ENCODE measurements at regions not wholly inside any gene's neighbourhood (a gene's known extent, or its start where the extent isn't known, plus 50 kb on each side); places are given as distances from the start of the nearest gene placed in this dataset.

DNA sequence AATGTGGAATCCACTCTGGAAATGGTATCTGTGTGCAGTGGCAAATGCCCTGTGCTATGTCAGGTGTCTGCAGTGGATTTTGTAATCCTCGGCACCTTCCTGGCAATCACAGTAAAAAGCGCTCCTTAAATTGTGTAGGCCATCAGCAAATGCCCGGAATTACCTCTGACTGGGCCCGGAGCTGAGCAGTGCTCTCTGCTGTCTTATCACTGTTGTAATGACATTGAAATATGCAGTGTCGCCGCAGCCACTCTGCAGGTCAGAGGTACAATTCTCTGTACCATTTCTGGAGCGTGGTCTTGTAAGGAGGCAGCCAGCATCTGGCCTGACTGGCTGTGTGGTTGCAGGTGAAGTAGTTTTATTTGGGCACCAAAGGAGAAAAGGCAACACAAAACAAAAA lies 416.4 kb upstream of the MKI67 start (continued):
- TF ChIP-seq, protein P1, sequence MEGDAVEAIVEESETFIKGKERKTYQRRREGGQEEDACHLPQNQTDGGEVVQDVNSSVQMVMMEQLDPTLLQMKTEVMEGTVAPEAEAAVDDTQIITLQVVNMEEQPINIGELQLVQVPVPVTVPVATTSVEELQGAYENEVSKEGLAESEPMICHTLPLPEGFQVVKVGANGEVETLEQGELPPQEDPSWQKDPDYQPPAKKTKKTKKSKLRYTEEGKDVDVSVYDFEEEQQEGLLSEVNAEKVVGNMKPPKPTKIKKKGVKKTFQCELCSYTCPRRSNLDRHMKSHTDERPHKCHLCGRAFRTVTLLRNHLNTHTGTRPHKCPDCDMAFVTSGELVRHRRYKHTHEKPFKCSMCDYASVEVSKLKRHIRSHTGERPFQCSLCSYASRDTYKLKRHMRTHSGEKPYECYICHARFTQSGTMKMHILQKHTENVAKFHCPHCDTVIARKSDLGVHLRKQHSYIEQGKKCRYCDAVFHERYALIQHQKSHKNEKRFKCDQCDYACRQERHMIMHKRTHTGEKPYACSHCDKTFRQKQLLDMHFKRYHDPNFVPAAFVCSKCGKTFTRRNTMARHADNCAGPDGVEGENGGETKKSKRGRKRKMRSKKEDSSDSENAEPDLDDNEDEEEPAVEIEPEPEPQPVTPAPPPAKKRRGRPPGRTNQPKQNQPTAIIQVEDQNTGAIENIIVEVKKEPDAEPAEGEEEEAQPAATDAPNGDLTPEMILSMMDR (IDR thresholded peaks at IDR 0.05; ENCODE audit: poor library complexity, severe bottlenecking), result no peak
- no peak for TF ChIP-seq POLR2AphosphoS5 (IDR thresholded peaks at IDR 0.05)

DNA sequence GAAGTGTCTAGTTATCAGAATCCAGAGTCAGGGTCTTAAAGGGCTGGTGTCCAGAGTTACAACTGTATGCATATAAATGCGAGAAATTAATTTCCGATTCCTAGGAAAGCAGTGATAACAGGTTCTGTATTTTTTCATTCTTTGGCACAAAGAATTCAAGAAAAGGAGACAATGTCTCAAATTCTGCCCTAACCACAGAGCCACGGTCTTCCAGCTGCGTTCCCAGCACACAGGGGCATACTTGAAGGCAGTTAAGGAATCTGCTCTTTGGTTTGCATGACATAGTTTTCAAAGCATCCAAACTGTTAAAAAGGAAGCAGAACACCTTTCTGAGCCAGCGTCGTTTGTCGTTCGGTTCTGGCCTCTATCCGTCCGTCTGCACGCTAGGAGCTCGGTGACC lies 416.9 kb upstream of the MKI67 start:
- Histone ChIP-seq H3K36me3 (ENCODE audit: insufficient read depth, low read length) (no peaks in the 10 kb centered on the region), H3K27ac (ENCODE audit: low read length) (no peak overlapping the region), H3K27me3 (ENCODE audit: insufficient read depth, low read depth, low read length) (peaks cover 56% of the 10 kb centered on the region), H4K20me1 (ENCODE audit: insufficient read depth) (no peaks in the 10 kb centered on the region), H3K9me2 (ENCODE audit: insufficient read depth, low read length) (no peaks in the 10 kb centered on the region), H2AFZ (ENCODE audit: low read depth, low read length) (no peak overlapping the region), H3K4me2 (ENCODE audit: low read length) (no peak overlapping the region), H3K79me2 (replicated peaks; ENCODE audit: insufficient read depth, low read length) (no peaks in the 10 kb centered on the region), H3K9me3 (ENCODE audit: low read length) (no peaks in the 10 kb centered on the region), H3K4me3 (ENCODE audit: low read length) (no peak overlapping the region), H3K9ac (ENCODE audit: low read length) (no peak overlapping the region), H3F3A (ENCODE audit: insufficient read depth, low read length, poor library complexity, severe bottlenecking) (no peaks in the 10 kb centered on the region)
- TF ChIP-seq POLR2AphosphoS5 (IDR thresholded peaks at IDR 0.05) (no peak), EP300 (conservative IDR thresholded peaks at IDR 0.05; ENCODE audit: poor library complexity, severe bottlenecking) (no peak), TAF1 (IDR thresholded peaks at IDR 0.05; ENCODE audit: low read depth) (no peak), RAD21 (conservative IDR thresholded peaks at IDR 0.05) (no peak), SMC3 (conservative IDR thresholded peaks at IDR 0.05; ENCODE audit: poor library complexity) (no peak), MXI1 (conservative IDR thresholded peaks at IDR 0.05; ENCODE audit: poor library complexity, severe bottlenecking) (no peak), EZH2 (IDR thresholded peaks at IDR 0.05; ENCODE audit: borderline replicate concordance, insufficient read depth, low read length, poor library complexity, severe bottlenecking) (no peak)
- TF ChIP-seq, protein P2, sequence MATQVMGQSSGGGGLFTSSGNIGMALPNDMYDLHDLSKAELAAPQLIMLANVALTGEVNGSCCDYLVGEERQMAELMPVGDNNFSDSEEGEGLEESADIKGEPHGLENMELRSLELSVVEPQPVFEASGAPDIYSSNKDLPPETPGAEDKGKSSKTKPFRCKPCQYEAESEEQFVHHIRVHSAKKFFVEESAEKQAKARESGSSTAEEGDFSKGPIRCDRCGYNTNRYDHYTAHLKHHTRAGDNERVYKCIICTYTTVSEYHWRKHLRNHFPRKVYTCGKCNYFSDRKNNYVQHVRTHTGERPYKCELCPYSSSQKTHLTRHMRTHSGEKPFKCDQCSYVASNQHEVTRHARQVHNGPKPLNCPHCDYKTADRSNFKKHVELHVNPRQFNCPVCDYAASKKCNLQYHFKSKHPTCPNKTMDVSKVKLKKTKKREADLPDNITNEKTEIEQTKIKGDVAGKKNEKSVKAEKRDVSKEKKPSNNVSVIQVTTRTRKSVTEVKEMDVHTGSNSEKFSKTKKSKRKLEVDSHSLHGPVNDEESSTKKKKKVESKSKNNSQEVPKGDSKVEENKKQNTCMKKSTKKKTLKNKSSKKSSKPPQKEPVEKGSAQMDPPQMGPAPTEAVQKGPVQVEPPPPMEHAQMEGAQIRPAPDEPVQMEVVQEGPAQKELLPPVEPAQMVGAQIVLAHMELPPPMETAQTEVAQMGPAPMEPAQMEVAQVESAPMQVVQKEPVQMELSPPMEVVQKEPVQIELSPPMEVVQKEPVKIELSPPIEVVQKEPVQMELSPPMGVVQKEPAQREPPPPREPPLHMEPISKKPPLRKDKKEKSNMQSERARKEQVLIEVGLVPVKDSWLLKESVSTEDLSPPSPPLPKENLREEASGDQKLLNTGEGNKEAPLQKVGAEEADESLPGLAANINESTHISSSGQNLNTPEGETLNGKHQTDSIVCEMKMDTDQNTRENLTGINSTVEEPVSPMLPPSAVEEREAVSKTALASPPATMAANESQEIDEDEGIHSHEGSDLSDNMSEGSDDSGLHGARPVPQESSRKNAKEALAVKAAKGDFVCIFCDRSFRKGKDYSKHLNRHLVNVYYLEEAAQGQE (IDR thresholded peaks at IDR 0.05; ENCODE audit: borderline replicate concordance), result no peak
- TF ChIP-seq, protein P1 (IDR thresholded peaks at IDR 0.05; ENCODE audit: poor library complexity, severe bottlenecking), result no peak

DNA sequence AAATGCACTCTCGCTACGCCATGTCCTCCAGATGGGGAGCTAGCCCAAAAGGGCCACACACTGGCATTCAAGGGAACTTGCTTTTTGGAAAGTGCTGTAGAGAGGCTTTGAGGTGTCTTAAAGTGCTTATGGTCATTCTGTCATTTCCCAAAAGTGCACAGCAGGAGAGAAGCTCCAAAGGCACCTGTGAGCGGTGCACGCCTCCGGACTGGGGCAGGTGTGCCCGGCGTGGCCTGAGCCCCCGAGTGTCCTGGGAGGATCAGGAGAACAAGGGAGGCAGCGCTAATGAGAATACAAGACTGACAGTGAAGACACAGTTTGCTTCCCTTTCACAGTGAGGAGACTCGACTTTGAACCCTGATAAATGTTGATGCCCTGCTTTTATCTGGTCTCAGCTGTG lies 419.0 kb upstream of the MKI67 start:
- H3K79me2 ChIP-seq (replicated peaks; ENCODE audit: insufficient read depth, low read length), result no peaks in the 10 kb centered on the region
- no peaks in the 10 kb centered on the region for H3K36me3 ChIP-seq (ENCODE audit: insufficient read depth, low read length)
- H4K20me1 ChIP-seq (ENCODE audit: insufficient read depth), result no peaks in the 10 kb centered on the region
- peaks cover 38% of the 10 kb centered on the region for H3K27me3 ChIP-seq (ENCODE audit: insufficient read depth, low read depth, low read length)
- H3K4me3 ChIP-seq (ENCODE audit: low read length), result no peak overlapping the region
- H3K9me3 ChIP-seq (ENCODE audit: low read length), result no peaks in the 10 kb centered on the region
- H3K27ac ChIP-seq (ENCODE audit: low read length), result no peak overlapping the region
- no peaks in the 10 kb centered on the region for H3K9me2 ChIP-seq (ENCODE audit: insufficient read depth, low read length)
- H3K4me2 ChIP-seq (ENCODE audit: low read length), result no peak overlapping the region
- TF ChIP-seq EP300 (conservative IDR thresholded peaks at IDR 0.05; ENCODE audit: poor library complexity, severe bottlenecking), result no peak
- TF ChIP-seq EZH2 (IDR thresholded peaks at IDR 0.05; ENCODE audit: borderline replicate concordance, insufficient read depth, low read length, poor library complexity, severe bottlenecking), result no peak
- no peak for TF ChIP-seq RAD21 (conservative IDR thresholded peaks at IDR 0.05)
- no peak for TF ChIP-seq POLR2AphosphoS5 (IDR thresholded peaks at IDR 0.05)
- TF ChIP-seq TAF1 (IDR thresholded peaks at IDR 0.05; ENCODE audit: low read depth), result no peak
- no peak for TF ChIP-seq SMC3 (conservative IDR thresholded peaks at IDR 0.05; ENCODE audit: poor library complexity)
- TF ChIP-seq, protein P1 (IDR thresholded peaks at IDR 0.05; ENCODE audit: poor library complexity, severe bottlenecking), result no peak
- no peak for TF ChIP-seq MXI1 (conservative IDR thresholded peaks at IDR 0.05; ENCODE audit: poor library complexity, severe bottlenecking)
- TF ChIP-seq, protein P2 (IDR thresholded peaks at IDR 0.05; ENCODE audit: borderline replicate concordance), result no peak
- no peak overlapping the region for H2AFZ ChIP-seq (ENCODE audit: low read depth, low read length)
- H3F3A ChIP-seq (ENCODE audit: insufficient read depth, low read length, poor library complexity, severe bottlenecking), result no peaks in the 10 kb centered on the region
- no peak overlapping the region for H3K9ac ChIP-seq (ENCODE audit: low read length)
